ENCODE measurements at regions not wholly inside any gene's neighbourhood (a gene's known extent, or its start where the extent isn't known, plus 50 kb on each side); places are given as distances from the start of the nearest gene placed in this dataset.

- DNase-seq (ENCODE audit: low spot score), result no peak
- FAIRE-seq, result no peak
These were observed 118.4 kb upstream of the SLC7A1 start for GRCh38 chr13:29713839-29714238.

- FAIRE-seq, result no peak
- DNase-seq (ENCODE audit: low spot score), result no peak
These were observed 116.3 kb upstream of the SLC7A1 start for GRCh38 chr13:29711776-29712175.

- FAIRE-seq, result no peak
- no peak for DNase-seq (ENCODE audit: low spot score)
These were observed 115.0 kb upstream of the SLC7A1 start for GRCh38 chr13:29710511-29710910.

GRCh38 chr13:29709407-29710069 is 114.0 kb upstream of the SLC7A1 start:
- DNase-seq (ENCODE audit: low spot score) (no peak), FAIRE-seq (no peak)

GRCh38 chr13:29707876-29708543 is 112.5 kb upstream of the SLC7A1 start:
- FAIRE-seq (no peak), DNase-seq (ENCODE audit: low spot score) (peak; percentile 16)

GRCh38 chr13:29706923-29707322 is 111.4 kb upstream of the SLC7A1 start:
- DNase-seq (ENCODE audit: low spot score) (no peak), FAIRE-seq (no peak)

GRCh38 chr13:29704648-29705047 is 109.2 kb upstream of the SLC7A1 start:
- DNase-seq (ENCODE audit: low spot score) (no peak), FAIRE-seq (no peak)

- DNase-seq (ENCODE audit: low spot score) (no peak), FAIRE-seq (no peak)
These were observed 107.9 kb upstream of the SLC7A1 start for GRCh38 chr13:29703421-29703820.

GRCh38 chr13:29702912-29703351 is 107.4 kb upstream of the SLC7A1 start:
- DNase-seq (ENCODE audit: low spot score) (peak; percentile 74), FAIRE-seq (no peak)

GRCh38 chr13:29698106-29698505 is 102.6 kb upstream of the SLC7A1 start:
- FAIRE-seq (no peak), DNase-seq (ENCODE audit: low spot score) (no peak)

- no peak for DNase-seq (ENCODE audit: low spot score)
- FAIRE-seq, result no peak
These were observed 101.1 kb upstream of the SLC7A1 start for GRCh38 chr13:29696606-29697005.

GRCh38 chr13:29693275-29693945 is 97.9 kb upstream of the SLC7A1 start:
- DNase-seq (ENCODE audit: low spot score) (no peak), FAIRE-seq (no peak)

- DNase-seq (ENCODE audit: low spot score), result no peak
- no peak for FAIRE-seq
These were observed 94.1 kb upstream of the SLC7A1 start for GRCh38 chr13:29689548-29689947.

- DNase-seq (ENCODE audit: low spot score) (no peak), FAIRE-seq (no peak)
These were observed 92.7 kb upstream of the SLC7A1 start for GRCh38 chr13:29688193-29688592.

- DNase-seq (ENCODE audit: low spot score) (no peak), FAIRE-seq (no peak)
These were observed 89.0 kb upstream of the SLC7A1 start for GRCh38 chr13:29684441-29684840.

GRCh38 chr13:29683041-29683440 is 87.6 kb upstream of the SLC7A1 start:
- FAIRE-seq (no peak), DNase-seq (ENCODE audit: low spot score) (no peak)

GRCh38 chr13:29681864-29682263 is 86.4 kb upstream of the SLC7A1 start:
- FAIRE-seq, result no peak
- DNase-seq (ENCODE audit: low spot score), result no peak

- no peak for FAIRE-seq
These were observed 84.0 kb upstream of the SLC7A1 start for GRCh38 chr13:29679396-29680053.

GRCh38 chr13:29677627-29678026 is 82.1 kb upstream of the SLC7A1 start:
- FAIRE-seq (no peak), DNase-seq (ENCODE audit: low spot score) (no peak)

More at GRCh38 chr13:29679396-29680053, 84.0 kb upstream of the SLC7A1 start:
- no peak for DNase-seq (ENCODE audit: low spot score)

- DNase-seq (ENCODE audit: low spot score), result no peak
- FAIRE-seq, result no peak
These were observed 81.5 kb upstream of the SLC7A1 start for GRCh38 chr13:29676941-29677452.

GRCh38 chr13:29676535-29676934 is 81.0 kb upstream of the SLC7A1 start:
- FAIRE-seq (no peak), DNase-seq (ENCODE audit: low spot score) (no peak)

GRCh38 chr13:29674532-29674931 is 79.0 kb upstream of the SLC7A1 start:
- FAIRE-seq (no peak), DNase-seq (ENCODE audit: low spot score) (no peak)
